ENCODE measurements at regions not wholly inside any gene's neighbourhood (a gene's known extent, or its start where the extent isn't known, plus 50 kb on each side); places are given as distances from the start of the nearest gene placed in this dataset.

DNA sequence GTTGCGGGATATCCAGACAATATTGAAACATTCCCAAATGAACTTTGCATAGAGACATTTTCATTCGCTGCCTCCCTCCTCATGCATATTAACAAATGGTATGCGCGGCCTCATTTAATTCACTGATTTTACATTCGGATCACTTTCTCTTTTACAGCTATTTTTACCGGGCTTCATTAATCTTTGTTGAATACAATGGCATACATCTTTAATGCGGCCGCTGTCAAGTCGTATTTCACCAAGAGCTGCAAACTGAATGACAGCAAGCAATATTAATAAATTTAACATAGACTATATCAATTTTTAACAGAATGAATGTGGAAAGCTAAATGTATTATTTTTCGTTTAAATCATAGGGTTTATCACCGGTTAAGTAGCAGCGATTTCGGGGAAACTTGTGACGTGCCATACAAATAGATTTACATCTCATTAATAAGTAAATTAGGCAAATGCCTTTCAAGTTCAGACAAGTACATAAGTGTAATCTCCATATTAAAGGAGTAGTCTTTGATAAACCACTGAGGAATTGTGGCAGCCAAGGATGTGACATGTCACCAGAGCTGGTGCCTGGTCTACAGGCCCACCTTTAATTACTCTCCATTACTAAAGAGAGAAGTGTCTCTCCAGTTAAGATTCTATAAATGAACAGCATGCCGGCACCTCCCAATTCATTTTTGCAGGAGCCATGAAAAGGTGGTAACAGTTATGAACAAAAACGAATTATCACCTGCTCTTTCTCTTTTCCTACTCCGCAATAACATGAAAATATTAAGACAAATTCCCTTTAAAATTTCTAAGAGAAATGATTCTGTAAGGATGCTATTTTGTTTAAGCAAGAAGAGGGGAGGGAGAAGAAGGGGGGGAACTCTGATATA, 568.9 kb upstream of the MKI67 start:
- no peaks in the 10 kb centered on the region for H3K27me3 ChIP-seq (ENCODE audit: insufficient read depth in 3 of 3, low read length in 2 of 3)
- TF ChIP-seq, protein P1, sequence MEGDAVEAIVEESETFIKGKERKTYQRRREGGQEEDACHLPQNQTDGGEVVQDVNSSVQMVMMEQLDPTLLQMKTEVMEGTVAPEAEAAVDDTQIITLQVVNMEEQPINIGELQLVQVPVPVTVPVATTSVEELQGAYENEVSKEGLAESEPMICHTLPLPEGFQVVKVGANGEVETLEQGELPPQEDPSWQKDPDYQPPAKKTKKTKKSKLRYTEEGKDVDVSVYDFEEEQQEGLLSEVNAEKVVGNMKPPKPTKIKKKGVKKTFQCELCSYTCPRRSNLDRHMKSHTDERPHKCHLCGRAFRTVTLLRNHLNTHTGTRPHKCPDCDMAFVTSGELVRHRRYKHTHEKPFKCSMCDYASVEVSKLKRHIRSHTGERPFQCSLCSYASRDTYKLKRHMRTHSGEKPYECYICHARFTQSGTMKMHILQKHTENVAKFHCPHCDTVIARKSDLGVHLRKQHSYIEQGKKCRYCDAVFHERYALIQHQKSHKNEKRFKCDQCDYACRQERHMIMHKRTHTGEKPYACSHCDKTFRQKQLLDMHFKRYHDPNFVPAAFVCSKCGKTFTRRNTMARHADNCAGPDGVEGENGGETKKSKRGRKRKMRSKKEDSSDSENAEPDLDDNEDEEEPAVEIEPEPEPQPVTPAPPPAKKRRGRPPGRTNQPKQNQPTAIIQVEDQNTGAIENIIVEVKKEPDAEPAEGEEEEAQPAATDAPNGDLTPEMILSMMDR (IDR thresholded peaks at IDR 0.05): no peak
- intact Hi-C loops (cut with DNase I): no loop called here
- H3K9me3 ChIP-seq: no peaks in the 10 kb centered on the region
- no peak overlapping the region for H3K27ac ChIP-seq
- no peaks in the 10 kb centered on the region for H3K36me3 ChIP-seq (ENCODE audit: insufficient read depth in 1 of 2, low read depth in 1 of 2)
- 94 to 96% (median 95%) methylated on average over 17 of the region's 17 CpGs for WGBS, 3 donors
- H3K4me1 ChIP-seq: no peaks in the 10 kb centered on the region
- DNase-seq: no peak
- no peak overlapping the region for H3K4me3 ChIP-seq
- ATAC-seq: no peak

DNA sequence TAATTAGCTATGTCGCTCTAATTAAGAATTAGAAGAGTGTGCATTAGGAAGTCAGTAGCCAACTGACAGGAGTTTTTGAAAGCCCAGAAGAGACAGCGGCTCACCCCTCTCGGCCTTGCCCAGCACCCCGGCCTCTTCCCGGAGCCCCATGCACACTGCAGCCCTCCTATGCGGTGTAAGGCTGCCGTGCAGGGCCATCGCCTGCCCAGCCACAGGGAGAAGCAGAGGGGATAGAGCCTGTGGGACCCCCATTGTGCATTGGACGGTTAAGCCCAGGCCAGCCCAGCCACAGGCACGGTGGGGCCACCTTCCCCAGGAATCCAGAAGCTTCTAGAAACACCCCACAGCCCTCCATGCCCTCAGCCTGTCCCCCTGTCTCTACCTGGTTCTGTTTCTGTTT, 569.7 kb upstream of the MKI67 start:
- DNase-seq (no peak), ATAC-seq (no peak)
- no peaks in the 10 kb centered on the region for H3K9me3 ChIP-seq
- TF ChIP-seq, protein P1 (IDR thresholded peaks at IDR 0.05): no peak
- no peaks in the 10 kb centered on the region for H3K27me3 ChIP-seq (ENCODE audit: insufficient read depth in 3 of 3, low read length in 2 of 3)
- WGBS, 3 donors: 81 to 88% (median 84%) methylated on average over 10 of the region's 10 CpGs
- intact Hi-C loops (cut with DNase I): no loop called here
- H3K36me3 ChIP-seq (ENCODE audit: insufficient read depth in 1 of 2, low read depth in 1 of 2): no peaks in the 10 kb centered on the region
- no peak overlapping the region for H3K4me3 ChIP-seq
- no peak overlapping the region for H3K27ac ChIP-seq
- H3K4me1 ChIP-seq: no peaks in the 10 kb centered on the region

DNA sequence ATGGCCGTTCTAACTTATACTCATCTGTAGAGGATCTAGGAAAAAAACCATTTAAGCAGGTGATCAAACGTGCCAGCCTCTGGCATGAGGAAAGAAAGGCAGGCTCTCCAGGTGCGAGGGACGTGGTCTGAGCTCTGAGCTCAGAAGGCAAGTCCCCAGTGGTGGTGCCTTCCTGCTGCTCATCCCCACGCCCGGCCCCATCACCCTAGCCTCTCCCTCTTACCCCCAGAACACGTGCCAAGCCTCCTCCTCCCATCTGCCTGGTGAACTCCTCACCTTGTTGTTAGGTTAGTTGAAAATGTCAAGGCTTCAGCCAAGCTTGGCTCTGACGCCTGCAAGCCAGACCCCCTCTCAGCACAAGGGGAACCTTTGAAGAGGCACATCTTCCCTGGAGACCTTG, 571.2 kb upstream of the MKI67 start:
- Histone ChIP-seq H3K27me3 (ENCODE audit: insufficient read depth in 3 of 3, low read length in 2 of 3) (peaks cover 0 to 3% (median 0%) of the 10 kb centered on the region in 3 donors), H3K4me1 (no peaks in the 10 kb centered on the region), H3K4me3 (no peak overlapping the region), H3K9me3 (no peaks in the 10 kb centered on the region), H3K36me3 (ENCODE audit: insufficient read depth in 1 of 2, low read depth in 1 of 2) (no peaks in the 10 kb centered on the region), H3K27ac (no peak overlapping the region)
- WGBS, 3 donors: 77 to 80% (median 79%) methylated on average over 8 of the region's 8 CpGs
- ATAC-seq: no peak
- DNase-seq: no peak
- TF ChIP-seq, protein P1 (IDR thresholded peaks at IDR 0.05): no peak
- intact Hi-C loops (cut with DNase I): no loop called here

DNA sequence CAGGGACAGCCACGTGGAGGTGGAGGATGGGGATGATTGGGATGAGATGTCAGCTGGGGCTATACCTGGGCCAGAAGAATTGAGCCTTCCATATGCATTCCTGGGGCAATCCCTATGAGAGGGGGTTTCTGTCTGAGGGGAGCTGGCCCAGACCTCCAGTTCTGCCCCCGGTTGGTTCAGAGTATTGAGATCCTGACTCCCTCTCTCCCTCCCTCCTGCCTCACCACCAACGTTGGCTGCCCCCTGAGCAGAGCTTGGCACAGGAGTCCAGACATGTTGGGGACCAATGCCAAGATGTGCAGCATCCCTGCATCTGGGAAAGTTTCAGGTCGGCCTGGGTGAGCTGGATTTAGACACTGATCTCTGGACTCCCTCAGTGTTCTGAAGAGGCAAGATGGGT, 575.2 kb upstream of the MKI67 start:
- Histone ChIP-seq H3K27ac (no peak overlapping the region), H3K9me3 (no peaks in the 10 kb centered on the region), H3K4me3 (no peak overlapping the region), H3K27me3 (ENCODE audit: insufficient read depth in 3 of 3, low read length in 2 of 3) (peaks cover 0 to 3% (median 0%) of the 10 kb centered on the region in 3 donors), H3K36me3 (ENCODE audit: insufficient read depth in 1 of 2, low read depth in 1 of 2) (no peaks in the 10 kb centered on the region), H3K4me1 (no peaks in the 10 kb centered on the region)
- intact Hi-C loops (cut with DNase I): no loop called here
- DNase-seq (no peak), ATAC-seq (no peak)
- WGBS, 3 donors: 25 to 48% (median 36%) methylated on average over 4 of the region's 4 CpGs
- TF ChIP-seq, protein P1 (IDR thresholded peaks at IDR 0.05): no peak
